Osteocyte (in vitro differentiated cells): ENCODE measurements at regions not wholly inside any gene's neighbourhood (a gene's known extent, or its start where the extent isn't known, plus 50 kb on each side); places are given as distances from the start of the nearest gene placed in this dataset.

Experiments used
- DNase-seq: peaks from one replicate; pipeline ENCODE4 v3.0.0; 2021; ENCODE audit warnings: mixed read lengths; ENCODE audit not compliant: unreplicated experiment; ENCODE audit errors: extremely low spot score
- H3K27ac Mint-ChIP-seq: one replicate; pipeline ENCODE4 v1.8.0; 2021; ENCODE audit warnings: mild to moderate bottlenecking, mixed read lengths; ENCODE audit not compliant: unreplicated experiment
- H3K27me3 Mint-ChIP-seq: one replicate; pipeline ENCODE4 v1.8.0; 2021; ENCODE audit warnings: mixed read lengths; ENCODE audit not compliant: unreplicated experiment
- H3K36me3 Mint-ChIP-seq: one replicate; pipeline ENCODE4 v1.8.0; 2021; ENCODE audit warnings: mixed read lengths; ENCODE audit not compliant: unreplicated experiment
- H3K4me1 Mint-ChIP-seq: one replicate; pipeline ENCODE4 v1.8.0; 2021; ENCODE audit warnings: mixed read lengths; ENCODE audit not compliant: unreplicated experiment
- H3K4me3 Mint-ChIP-seq: one replicate; pipeline ENCODE4 v1.8.0; 2021; ENCODE audit warnings: mild to moderate bottlenecking, moderate library complexity, mixed read lengths; ENCODE audit not compliant: unreplicated experiment
- H3K9me3 Mint-ChIP-seq: one replicate; pipeline ENCODE4 v1.8.0; 2021; ENCODE audit warnings: mixed read lengths; ENCODE audit not compliant: unreplicated experiment
- TF ChIP-seq, protein P1 (sequence below): fragments of 200-600 bp; sonication (generic); IDR thresholded peaks from 2 replicates; pipeline ENCODE4 v1.5.0; 2021; ENCODE audit warnings: antibody characterized with exemption, mild to moderate bottlenecking, moderate library complexity

DNA sequence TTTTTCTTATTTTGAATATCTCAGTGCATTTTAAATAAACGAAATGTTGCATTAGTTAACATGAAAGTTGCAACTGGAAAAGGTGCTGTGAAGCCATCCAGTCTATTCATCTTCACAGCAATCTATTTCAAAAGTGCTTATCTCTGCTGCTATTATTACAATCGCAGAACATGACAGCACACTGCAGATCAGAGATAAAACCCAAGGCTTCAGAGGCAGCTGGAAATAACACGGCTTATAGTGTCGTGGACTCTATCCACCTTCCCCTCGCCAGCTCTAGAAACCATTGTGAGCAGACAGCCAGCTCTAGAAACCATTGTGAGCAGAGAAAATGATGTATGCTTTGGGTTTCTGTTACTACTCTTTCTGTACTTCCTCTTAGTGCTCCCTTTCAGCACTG lies 1140.8 kb upstream of the CELF4 start:
- TF ChIP-seq, protein P1, sequence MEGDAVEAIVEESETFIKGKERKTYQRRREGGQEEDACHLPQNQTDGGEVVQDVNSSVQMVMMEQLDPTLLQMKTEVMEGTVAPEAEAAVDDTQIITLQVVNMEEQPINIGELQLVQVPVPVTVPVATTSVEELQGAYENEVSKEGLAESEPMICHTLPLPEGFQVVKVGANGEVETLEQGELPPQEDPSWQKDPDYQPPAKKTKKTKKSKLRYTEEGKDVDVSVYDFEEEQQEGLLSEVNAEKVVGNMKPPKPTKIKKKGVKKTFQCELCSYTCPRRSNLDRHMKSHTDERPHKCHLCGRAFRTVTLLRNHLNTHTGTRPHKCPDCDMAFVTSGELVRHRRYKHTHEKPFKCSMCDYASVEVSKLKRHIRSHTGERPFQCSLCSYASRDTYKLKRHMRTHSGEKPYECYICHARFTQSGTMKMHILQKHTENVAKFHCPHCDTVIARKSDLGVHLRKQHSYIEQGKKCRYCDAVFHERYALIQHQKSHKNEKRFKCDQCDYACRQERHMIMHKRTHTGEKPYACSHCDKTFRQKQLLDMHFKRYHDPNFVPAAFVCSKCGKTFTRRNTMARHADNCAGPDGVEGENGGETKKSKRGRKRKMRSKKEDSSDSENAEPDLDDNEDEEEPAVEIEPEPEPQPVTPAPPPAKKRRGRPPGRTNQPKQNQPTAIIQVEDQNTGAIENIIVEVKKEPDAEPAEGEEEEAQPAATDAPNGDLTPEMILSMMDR, result no peak

DNA sequence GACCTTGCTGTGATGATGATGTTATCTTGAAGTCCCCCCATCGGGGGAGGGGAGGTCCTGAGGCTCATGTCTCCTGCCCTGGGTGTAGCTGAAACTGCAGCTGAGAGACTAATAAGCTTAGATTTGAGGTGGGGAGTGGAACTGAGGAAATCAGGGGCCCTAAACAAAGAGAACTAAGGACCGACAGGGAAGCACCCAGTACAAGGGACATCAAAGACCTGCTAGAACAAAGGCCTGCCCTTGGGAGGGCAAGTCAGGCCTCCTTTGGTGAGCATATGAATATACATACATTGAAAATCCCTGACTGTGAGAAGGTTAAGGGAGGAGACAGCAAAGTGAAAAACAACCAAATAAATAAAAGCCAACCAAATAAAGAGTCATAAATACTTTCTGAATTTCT lies 1132.5 kb upstream of the CELF4 start:
- Mint-ChIP-seq H3K27me3 (no peaks in the 10 kb centered on the region), H3K9me3 (peaks cover 11% of the 10 kb centered on the region), H3K4me3 (no peak overlapping the region), H3K4me1 (no peaks in the 10 kb centered on the region), H3K27ac (no peak overlapping the region), H3K36me3 (no peaks in the 10 kb centered on the region)
- DNase-seq, result no peak
- TF ChIP-seq, protein P1, result no peak

More for the DNA sequence above, 1140.8 kb upstream of the CELF4 start:
- no peak overlapping the region for H3K27ac Mint-ChIP-seq
- DNase-seq, result no peak
- H3K36me3 Mint-ChIP-seq, result no peaks in the 10 kb centered on the region
- peaks cover 8% of the 10 kb centered on the region for H3K9me3 Mint-ChIP-seq
- H3K27me3 Mint-ChIP-seq, result no peaks in the 10 kb centered on the region
- no peaks in the 10 kb centered on the region for H3K4me1 Mint-ChIP-seq
- no peak overlapping the region for H3K4me3 Mint-ChIP-seq

DNA sequence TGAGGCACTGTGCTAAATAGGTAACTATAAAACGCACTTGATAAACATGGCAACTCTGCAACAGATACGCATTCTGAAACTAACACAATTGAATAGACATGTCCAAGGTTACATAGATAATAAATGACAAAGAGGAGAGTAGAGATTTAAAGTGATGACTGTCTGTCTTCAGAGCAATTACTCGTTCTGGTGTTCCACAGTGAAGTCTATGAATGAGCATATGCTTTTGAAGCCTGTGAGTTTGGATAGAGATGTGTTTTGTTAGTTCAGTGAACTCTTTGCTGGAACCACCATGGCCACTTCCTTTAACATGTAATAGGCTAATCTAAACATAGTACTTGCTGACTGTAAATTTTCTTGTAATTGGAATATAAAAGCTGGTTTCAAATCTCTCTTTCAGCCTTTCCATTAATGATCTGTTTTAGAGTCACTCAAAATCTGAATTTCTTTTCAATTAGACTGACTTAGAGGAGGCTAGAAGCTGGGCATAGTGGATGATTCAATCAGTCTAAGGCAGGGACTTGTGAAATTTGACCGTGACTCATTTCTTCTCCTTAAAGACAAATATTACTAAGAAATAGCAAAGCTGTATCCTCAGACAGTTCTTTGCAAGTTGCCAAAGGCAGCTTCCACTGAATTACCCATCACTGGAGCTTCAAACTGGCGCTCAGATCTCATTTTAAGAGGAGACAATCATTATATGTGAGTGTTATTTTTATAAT lies 1130.1 kb upstream of the CELF4 start:
- H3K27me3 Mint-ChIP-seq, result no peaks in the 10 kb centered on the region
- H3K36me3 Mint-ChIP-seq, result no peaks in the 10 kb centered on the region
- TF ChIP-seq, protein P1, result no peak
- no peak overlapping the region for H3K27ac Mint-ChIP-seq
- peaks cover 18% of the 10 kb centered on the region for H3K9me3 Mint-ChIP-seq
- no peak overlapping the region for H3K4me3 Mint-ChIP-seq
- DNase-seq, result no peak
- no peaks in the 10 kb centered on the region for H3K4me1 Mint-ChIP-seq

DNA sequence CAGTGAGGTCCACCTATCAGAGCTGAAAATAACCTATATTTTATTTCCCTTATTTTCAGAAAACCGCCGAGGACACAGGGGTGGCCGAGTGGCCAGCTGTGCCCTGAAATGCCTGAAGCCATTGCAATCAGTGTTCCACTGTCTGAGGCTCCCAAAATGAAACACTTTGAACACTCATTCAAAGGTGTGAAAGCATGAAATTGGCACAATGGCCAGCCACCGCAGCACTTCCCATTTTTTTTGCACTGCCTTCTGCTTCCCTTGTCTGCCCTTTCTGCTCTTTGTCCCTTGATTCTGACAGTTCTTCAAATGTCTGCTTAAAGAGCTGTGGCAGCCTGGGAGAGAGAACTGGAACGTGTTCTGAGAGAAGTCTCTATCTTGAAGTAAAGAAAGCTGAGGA lies 1127.5 kb upstream of the CELF4 start:
- no peak for DNase-seq
- Mint-ChIP-seq H3K4me3 (no peak overlapping the region), H3K27me3 (no peaks in the 10 kb centered on the region), H3K9me3 (peaks cover 18% of the 10 kb centered on the region), H3K27ac (no peak overlapping the region), H3K4me1 (no peaks in the 10 kb centered on the region), H3K36me3 (no peaks in the 10 kb centered on the region)
- TF ChIP-seq, protein P1, result no peak

DNA sequence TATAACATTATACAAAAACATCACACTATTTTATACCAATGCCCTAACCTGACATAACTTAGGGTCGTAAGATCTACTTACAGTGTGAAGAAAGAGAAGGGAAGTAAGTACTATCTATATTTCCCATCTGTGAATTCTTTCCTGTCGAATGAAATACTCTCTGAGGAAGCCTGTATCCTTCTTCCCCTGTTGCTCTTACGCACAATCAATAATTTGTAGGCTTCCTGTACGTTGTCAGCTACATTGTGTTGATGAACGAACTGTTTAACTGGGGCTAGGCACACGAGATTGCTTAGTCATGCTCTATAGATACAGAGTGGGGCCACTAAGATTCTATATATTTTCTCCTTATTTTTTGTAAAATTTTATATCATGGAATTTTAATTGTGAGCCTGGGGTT lies 1125.0 kb upstream of the CELF4 start:
- Mint-ChIP-seq H3K27me3 (no peaks in the 10 kb centered on the region), H3K4me3 (no peak overlapping the region), H3K4me1 (no peaks in the 10 kb centered on the region), H3K27ac (no peak overlapping the region), H3K36me3 (no peaks in the 10 kb centered on the region), H3K9me3 (peaks cover 14% of the 10 kb centered on the region)
- TF ChIP-seq, protein P1, result no peak
- DNase-seq, result no peak
